ENCODE measurements at regions not wholly inside any gene's neighbourhood (a gene's known extent, or its start where the extent isn't known, plus 50 kb on each side); places are given as distances from the start of the nearest gene placed in this dataset.

- Histone ChIP-seq H3K27me3 (ENCODE audit: control insufficient read depth, insufficient read depth, low read length) (no peaks in the 10 kb centered on the region), H3K4me3 (ENCODE audit: low read depth, low read length) (no peak overlapping the region), H3K4me1 (no peaks in the 10 kb centered on the region), H3K27ac (no peak overlapping the region), H3K9ac (no peak overlapping the region), H3K4me2 (ENCODE audit: low read length) (no peak overlapping the region), H3K79me2 (no peaks in the 10 kb centered on the region), H3K9me3 (ENCODE audit: control insufficient read depth, low read length) (no peaks in the 10 kb centered on the region), H3K36me3 (ENCODE audit: control insufficient read depth, insufficient read depth, low read length) (no peaks in the 10 kb centered on the region), H2AFZ (no peak overlapping the region)
- TF ChIP-seq CTCF (IDR thresholded peaks at IDR 0.05), result no peak
Observed at GRCh38 chr3:82494977-82495489, 733.6 kb upstream of the GBE1 start.

GRCh38 chr3:82493858-82494257, 732.4 kb upstream of the GBE1 start:
- Histone ChIP-seq H3K4me1 (no peaks in the 10 kb centered on the region), H3K36me3 (ENCODE audit: control insufficient read depth, insufficient read depth, low read length) (no peaks in the 10 kb centered on the region), H3K79me2 (no peaks in the 10 kb centered on the region), H2AFZ (no peak overlapping the region), H3K27me3 (ENCODE audit: control insufficient read depth, insufficient read depth, low read length) (no peaks in the 10 kb centered on the region), H3K9ac (no peak overlapping the region), H3K4me2 (ENCODE audit: low read length) (no peak overlapping the region), H3K9me3 (ENCODE audit: control insufficient read depth, low read length) (no peaks in the 10 kb centered on the region), H3K27ac (no peak overlapping the region), H3K4me3 (ENCODE audit: low read depth, low read length) (no peak overlapping the region)
- no peak for TF ChIP-seq CTCF (IDR thresholded peaks at IDR 0.05)

GRCh38 chr3:82475306-82475705, 713.9 kb upstream of the GBE1 start:
- no peaks in the 10 kb centered on the region for H3K27me3 ChIP-seq (ENCODE audit: control insufficient read depth, insufficient read depth, low read length)
- no peaks in the 10 kb centered on the region for H3K4me1 ChIP-seq
- H3K9ac ChIP-seq, result no peak overlapping the region
- H3K27ac ChIP-seq, result no peak overlapping the region
- H3K9me3 ChIP-seq (ENCODE audit: control insufficient read depth, low read length), result no peaks in the 10 kb centered on the region
- no peak overlapping the region for H3K4me3 ChIP-seq (ENCODE audit: low read depth, low read length)
- H3K79me2 ChIP-seq, result no peaks in the 10 kb centered on the region
- H3K4me2 ChIP-seq (ENCODE audit: low read length), result no peak overlapping the region
- H2AFZ ChIP-seq, result no peak overlapping the region
- TF ChIP-seq CTCF (IDR thresholded peaks at IDR 0.05), result no peak
- H3K36me3 ChIP-seq (ENCODE audit: control insufficient read depth, insufficient read depth, low read length), result no peaks in the 10 kb centered on the region

- no peaks in the 10 kb centered on the region for H3K36me3 ChIP-seq (ENCODE audit: control insufficient read depth, insufficient read depth, low read length)
- H2AFZ ChIP-seq, result no peak overlapping the region
- no peak overlapping the region for H3K9ac ChIP-seq
- no peak overlapping the region for H3K4me2 ChIP-seq (ENCODE audit: low read length)
- no peaks in the 10 kb centered on the region for H3K4me1 ChIP-seq
- H3K27me3 ChIP-seq (ENCODE audit: control insufficient read depth, insufficient read depth, low read length), result no peaks in the 10 kb centered on the region
- H3K79me2 ChIP-seq, result no peaks in the 10 kb centered on the region
- H3K9me3 ChIP-seq (ENCODE audit: control insufficient read depth, low read length), result no peaks in the 10 kb centered on the region
- TF ChIP-seq CTCF (IDR thresholded peaks at IDR 0.05), result no peak
- no peak overlapping the region for H3K4me3 ChIP-seq (ENCODE audit: low read depth, low read length)
- no peak overlapping the region for H3K27ac ChIP-seq
Observed at GRCh38 chr3:82474711-82475110, 713.3 kb upstream of the GBE1 start.

- H3K27ac ChIP-seq, result no peak overlapping the region
Observed at GRCh38 chr3:82473864-82474541, 712.6 kb upstream of the GBE1 start.

More at GRCh38 chr3:82473864-82474541, 712.6 kb upstream of the GBE1 start:
- Histone ChIP-seq H3K4me3 (ENCODE audit: low read depth, low read length) (no peak overlapping the region), H3K27me3 (ENCODE audit: control insufficient read depth, insufficient read depth, low read length) (no peaks in the 10 kb centered on the region), H2AFZ (no peak overlapping the region), H3K36me3 (ENCODE audit: control insufficient read depth, insufficient read depth, low read length) (no peaks in the 10 kb centered on the region), H3K9me3 (ENCODE audit: control insufficient read depth, low read length) (no peaks in the 10 kb centered on the region), H3K4me2 (ENCODE audit: low read length) (no peak overlapping the region), H3K9ac (no peak overlapping the region), H3K4me1 (no peaks in the 10 kb centered on the region), H3K79me2 (no peaks in the 10 kb centered on the region)
- TF ChIP-seq CTCF (IDR thresholded peaks at IDR 0.05), result no peak
